HEK293T (cell line): ENCODE measurements at regions not wholly inside any gene's neighbourhood (a gene's known extent, or its start where the extent isn't known, plus 50 kb on each side); places are given as distances from the start of the nearest gene placed in this dataset.

Source experiments
- ARNT ChIP-seq: fragments of 450-650 bp; IDR thresholded peaks from 2 replicates; pipeline ENCODE4 v1.6.1; 2017; ENCODE audit warnings: mild to moderate bottlenecking
- CTBP1 ChIP-seq: fragments of 450-650 bp; IDR thresholded peaks from 2 replicates; pipeline ENCODE4 v1.6.1; 2016; ENCODE audit warnings: borderline replicate concordance
- ELF4 ChIP-seq: fragments of 450-650 bp; IDR thresholded peaks from 2 replicates; pipeline ENCODE4 v1.6.1; 2017; ENCODE audit warnings: antibody characterized with exemption
- FOXA1 ChIP-seq: fragments of 450-650 bp; IDR thresholded peaks from 2 replicates; pipeline ENCODE4 v1.6.1; 2016; ENCODE audit warnings: mild to moderate bottlenecking
- FOXK2 ChIP-seq: fragments of 450-650 bp; IDR thresholded peaks from 2 replicates; pipeline ENCODE4 v1.6.1; 2016; ENCODE audit warnings: mild to moderate bottlenecking
- HDGF ChIP-seq: fragments of 450-650 bp; IDR thresholded peaks from 2 replicates; pipeline ENCODE4 v1.6.1; 2017; ENCODE audit warnings: antibody characterized with exemption, borderline replicate concordance
- L3MBTL2 ChIP-seq: fragments of 450-650 bp; conservative IDR thresholded peaks from 2 replicates; pipeline ENCODE4 v1.6.1; 2016; ENCODE audit warnings: mild to moderate bottlenecking
- LEF1 ChIP-seq: fragments of 450-650 bp; IDR thresholded peaks from 2 replicates; pipeline ENCODE4 v1.6.1; 2017; ENCODE audit warnings: mild to moderate bottlenecking, borderline replicate concordance
- NFRKB ChIP-seq: fragments of 450-650 bp; IDR thresholded peaks from 2 replicates; pipeline ENCODE4 v1.6.1; 2016; ENCODE audit warnings: mild to moderate bottlenecking, moderate library complexity
- PKNOX1 ChIP-seq: fragments of 450-650 bp; IDR thresholded peaks from 2 replicates; pipeline ENCODE4 v1.6.1; 2016
- SUZ12 ChIP-seq: fragments of 450-650 bp; IDR thresholded peaks from 2 replicates; pipeline ENCODE4 v1.6.1; 2016; ENCODE audit warnings: mild to moderate bottlenecking

GRCh38 chr6:98717988-98718387, 116.4 kb upstream of the POU3F2 start:
- TF ChIP-seq ELF4 (no peak), NFRKB (no peak), FOXK2 (no peak), PKNOX1 (no peak), ARNT (no peak), FOXA1 (no peak), L3MBTL2 (no peak), CTBP1 (no peak), SUZ12 (no peak), LEF1 (no peak), HDGF (no peak)
